Skin of body (tissue), 1 donor: ENCODE measurements at regions not wholly inside any gene's neighbourhood (a gene's known extent, or its start where the extent isn't known, plus 50 kb on each side); places are given as distances from the start of the nearest gene placed in this dataset.
"Not testable (repeated sequence)": the region's sequence is repeated elsewhere in the genome, so short reads cannot be mapped to it uniquely, and the experiment has no call there.

Experiments used
- DNase-seq: peaks from one replicate; lab custom pipeline; 2025; lab: John Stamatoyannopoulos, UW

DNA sequence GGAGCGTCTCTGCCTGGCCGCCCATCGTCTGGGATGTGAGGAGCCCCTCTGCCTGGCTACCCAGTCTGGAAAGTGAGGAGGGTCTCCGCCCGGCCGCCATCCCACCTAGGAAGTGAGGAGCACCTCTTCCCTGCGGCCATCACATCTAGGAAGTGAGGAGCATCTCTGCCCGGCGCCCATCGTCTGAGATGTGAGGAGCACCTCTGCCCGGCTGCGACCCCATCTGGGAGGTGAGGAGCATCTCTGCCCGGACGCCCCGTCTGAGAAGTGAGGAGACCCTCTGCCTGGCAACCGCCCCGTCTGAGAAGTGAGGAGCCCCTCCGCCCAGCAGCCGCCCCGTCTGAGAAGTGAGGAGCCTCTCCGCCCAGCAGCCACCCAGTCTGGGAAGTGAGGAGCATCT lies 84.5 kb downstream of the IDS start:
- DNase-seq, result not testable (repeated sequence)

DNA sequence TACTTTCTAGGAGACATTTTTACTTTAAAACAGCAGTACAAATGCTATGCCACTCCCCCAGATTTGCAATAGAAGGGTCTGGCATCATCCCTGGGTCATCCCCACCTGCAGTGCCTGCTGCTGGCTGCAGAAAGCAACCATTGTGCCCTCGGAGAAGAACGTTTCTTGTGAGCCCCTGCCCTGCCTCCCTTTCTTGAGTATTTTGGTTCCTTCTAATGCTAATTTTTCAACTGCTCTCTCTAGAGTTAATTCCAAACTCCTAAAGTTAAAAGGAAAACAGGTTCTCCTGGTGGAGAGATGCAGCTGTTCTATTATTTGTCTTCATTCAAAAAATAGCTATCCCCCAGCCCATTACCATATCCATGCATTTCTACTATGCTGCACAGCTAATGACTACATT lies 107.1 kb downstream of the IDS start:
- DNase-seq, result no peak

DNA sequence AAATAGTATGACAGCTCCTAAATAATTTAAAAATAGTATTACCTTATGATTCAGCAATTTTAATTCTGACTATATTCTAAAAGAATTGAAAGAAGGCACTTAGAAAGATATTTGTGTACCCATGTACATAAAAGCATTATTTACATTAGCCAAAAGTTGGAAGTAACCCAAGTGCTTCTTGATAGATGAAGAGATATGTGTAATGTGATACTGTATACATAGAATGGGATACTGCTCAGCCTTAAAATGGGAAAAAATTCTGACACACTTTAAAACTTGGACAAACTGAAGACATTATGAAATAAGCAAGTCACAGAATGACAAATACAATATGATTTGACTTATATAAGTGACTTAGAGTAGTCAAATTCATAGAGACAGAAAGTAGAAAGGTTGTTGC lies 112.2 kb downstream of the IDS start:
- no peak for DNase-seq

DNA sequence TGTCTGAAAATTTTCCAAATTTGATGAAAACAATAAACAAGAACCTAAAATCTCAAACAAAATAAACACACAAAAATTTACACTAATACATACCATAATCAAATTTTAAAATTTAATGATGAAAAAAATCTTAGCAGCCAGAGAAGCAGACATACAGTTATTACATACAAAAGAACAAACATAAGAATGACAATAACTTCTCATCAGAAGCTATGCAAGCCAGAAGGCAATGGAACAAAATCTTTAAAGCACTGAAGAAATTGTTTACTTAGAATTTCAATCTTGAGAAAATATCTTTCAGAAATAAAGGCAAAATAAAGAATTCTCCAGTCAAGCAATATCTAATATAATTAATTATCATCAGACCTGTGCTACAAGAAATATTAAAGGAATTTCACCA lies 121.3 kb downstream of the IDS start:
- DNase-seq, result no peak

DNA sequence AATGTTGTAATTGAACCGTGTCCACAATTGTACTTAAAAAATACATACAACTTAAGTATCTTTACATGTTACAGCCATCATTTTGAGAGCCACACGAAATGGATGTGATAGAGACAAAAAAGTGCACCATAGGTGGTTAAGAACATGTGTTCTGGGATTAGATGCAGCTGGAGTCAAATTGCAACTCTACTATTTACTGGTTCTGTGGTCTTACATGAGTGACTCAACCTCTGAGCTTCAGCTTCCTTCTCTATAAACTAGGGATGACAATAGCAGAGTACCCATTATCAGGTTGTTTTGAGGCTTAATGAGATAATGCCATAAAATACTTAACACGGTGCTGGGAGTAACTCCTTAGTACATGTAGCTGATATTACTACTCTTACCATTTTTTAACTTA lies 130.4 kb downstream of the IDS start:
- DNase-seq, result no peak

DNA sequence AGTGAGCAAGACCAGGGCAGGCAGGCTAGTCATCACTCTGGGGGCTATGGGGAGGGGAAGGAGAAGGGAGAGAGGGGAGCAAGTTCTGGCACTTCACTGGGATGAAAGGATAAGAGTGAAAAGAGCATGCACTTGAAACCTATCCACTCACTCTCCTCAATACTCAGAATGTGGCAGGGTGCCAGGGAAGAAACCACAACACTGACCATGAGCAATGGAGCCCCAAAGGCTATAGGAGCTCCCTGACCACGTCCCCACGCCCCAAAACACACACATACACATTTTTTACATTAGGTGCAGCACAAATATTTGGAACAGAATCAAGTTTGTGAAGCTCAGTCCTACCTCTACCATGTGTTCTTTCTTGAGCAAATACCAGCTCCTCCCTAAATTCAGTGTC lies 132.2 kb downstream of the IDS start:
- DNase-seq, result no peak

DNA sequence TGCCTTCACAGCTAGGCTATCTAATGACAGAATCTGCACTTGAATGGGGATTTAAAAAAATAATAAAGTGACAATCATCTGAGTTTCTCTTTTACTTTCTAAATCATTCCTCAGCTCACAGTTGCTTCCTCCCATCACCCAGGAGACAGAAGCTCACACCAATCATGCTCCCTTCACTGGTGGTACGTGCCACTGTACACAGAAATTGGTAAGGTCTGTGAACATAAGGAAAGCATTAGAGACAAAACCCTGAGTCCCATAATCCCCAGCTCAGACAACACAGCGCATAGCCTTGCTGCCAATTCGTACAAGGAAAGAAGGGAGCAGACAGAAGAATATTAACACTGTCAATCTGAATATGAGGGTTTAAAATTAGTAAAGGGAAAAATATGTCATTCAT lies 133.1 kb downstream of the IDS start:
- DNase-seq, result peak; percentile 2

DNA sequence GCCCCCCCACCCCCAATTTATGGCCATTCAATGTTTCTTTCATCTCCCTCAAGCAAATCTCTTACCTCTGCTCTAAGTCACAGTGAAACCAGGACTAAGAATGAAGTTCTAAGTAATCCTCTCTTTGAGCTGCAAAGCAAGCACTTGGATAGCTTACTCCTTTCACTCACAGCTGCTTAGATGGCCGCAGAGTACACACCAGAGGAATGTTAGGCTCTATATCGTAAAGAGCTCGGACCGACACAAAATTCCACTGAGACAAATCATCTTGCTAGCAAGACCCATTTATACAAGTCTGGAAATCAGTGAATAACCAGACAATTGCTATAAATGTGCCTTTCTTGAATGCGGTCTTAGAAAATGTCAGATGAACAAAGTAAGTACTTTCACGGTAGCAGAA lies 135.0 kb downstream of the IDS start:
- no peak for DNase-seq

DNA sequence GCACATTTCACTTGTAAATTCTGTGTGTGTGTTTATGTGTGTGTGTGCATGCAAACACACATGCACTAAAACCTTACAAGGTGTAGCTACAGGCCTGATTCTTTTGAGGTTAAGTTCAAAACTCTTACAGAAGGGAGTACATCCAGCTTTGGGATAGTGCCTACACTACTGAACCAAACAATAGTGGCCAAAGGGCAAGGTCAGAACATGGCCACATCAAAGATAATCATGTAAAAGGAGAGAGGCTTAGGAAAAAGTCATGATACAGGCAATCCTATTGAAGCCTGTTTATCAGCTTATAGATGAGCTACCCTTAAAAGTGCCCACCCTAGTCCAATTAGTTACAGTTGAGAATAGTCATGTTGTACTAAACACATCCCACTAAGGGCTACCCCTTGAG lies 139.6 kb downstream of the IDS start:
- DNase-seq, result no peak

DNA sequence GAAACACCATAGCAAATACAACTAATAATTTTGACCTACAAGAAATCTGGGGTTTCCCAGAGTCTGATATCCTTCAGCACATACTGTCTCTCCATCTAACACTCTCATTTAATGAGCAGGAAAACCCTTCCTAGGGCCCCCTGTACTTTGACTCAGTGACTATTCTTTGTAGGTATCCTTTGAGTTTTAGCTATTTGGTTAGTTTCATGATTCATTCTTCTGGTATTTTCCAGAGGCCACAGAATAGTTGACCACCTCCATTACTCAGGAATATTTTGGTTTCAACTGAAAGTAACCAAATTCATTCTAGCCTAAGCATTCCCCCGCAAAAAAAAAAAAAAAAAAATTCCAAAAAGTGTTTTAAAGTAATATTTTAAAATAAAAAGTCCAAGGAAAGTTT lies 140.0 kb downstream of the IDS start:
- no peak for DNase-seq

DNA sequence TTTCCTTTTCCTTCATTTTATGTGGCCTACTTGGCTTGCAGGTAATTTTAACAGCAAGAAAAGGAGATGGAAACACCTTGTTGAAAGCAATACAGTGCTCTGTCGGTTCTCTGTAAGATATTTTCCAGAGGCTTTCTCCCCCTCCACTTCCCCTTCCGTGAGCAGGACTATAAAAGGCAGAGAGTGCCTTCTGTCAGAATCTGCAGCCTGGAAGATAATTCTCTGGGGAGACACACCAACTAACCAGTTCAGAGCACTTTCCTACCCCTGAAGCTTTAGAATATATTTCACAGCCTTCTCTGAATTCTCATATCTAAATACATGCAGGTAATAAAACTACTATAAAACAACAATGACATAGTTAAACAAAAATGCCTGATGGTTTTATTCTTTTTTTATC lies 141.1 kb downstream of the IDS start:
- no peak for DNase-seq

DNA sequence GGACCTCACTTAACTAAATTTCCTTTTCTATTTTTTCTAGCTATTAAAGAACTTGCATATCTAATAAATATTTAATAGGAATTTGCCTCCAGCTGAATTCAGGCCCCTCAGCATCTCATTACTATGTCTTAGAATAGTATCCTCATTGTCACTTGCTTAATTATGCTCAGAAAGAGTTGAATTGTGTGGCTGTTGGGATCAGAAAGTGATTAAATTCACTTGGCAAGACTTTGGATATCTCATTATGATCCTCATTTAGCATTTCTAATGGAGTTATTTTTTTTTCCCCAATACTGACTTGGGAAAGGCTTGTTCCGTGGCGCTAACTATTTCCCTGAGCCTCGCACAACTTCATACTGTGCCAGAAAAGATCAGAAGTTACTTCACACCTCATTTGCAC lies 158.8 kb downstream of the IDS start:
- DNase-seq, result no peak

DNA sequence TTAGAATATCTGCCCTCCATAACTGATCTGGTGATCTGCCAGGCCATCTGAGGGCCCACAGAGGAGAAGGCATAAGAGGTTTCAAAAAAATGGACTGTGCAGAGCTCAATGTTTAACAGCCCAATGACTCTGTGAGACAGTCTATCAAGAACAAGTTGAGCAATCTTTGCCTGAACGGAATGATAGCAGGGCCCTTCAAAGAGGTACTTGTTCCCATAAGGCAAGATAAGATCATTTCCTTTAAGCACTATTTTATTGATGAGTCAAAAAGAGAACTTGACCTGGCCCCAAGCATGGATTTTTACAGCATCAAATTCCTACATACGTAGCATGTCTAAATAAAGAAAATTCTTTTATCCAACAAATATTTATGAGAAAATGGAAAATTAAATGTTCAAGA lies 182.8 kb downstream of the IDS start:
- DNase-seq, result no peak

DNA sequence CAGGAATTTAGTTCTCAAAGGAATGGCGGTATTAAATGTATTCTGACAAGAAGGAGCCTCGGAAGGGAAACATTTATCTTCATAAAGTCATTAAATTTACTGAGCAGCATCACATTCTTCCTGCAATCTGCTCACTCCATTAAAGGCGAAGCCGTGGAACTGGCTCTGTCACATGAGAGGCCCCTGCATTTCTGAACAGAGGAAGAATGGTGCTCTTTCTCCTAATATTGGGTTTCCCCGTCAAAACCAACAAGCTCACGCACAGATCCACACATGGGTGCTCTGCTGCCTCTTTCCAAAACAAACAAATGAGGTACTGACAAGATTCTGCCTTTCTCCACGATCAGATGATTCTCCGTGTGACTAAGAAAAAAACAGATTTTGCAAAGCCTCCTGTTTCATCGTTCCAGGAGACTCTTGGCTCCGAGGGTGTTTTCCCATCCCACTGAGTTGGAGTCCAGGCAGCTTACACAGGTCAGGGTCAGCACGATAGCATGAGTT lies 191.2 kb downstream of the IDS start:
- peak; percentile 1 for DNase-seq

DNA sequence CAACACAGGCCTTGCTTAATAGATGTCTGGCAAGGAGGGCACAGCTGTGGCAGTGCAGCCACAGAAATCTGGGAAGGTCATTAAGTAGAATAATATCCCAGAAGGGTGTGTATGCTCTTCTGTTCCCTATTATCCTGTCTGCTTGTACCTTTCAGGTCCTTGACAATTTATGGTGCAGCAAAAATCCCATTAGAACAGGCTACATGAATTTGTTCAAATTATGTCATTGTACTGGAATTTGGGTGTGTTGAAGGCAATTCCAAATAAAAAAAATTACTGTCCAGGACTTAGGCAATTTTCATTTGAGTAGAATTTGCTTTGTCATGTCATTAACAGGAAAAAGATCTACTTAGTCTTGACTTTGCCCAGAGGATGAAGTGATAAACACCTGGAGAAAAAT lies 192.1 kb downstream of the IDS start:
- DNase-seq, result peak; percentile 0

DNA sequence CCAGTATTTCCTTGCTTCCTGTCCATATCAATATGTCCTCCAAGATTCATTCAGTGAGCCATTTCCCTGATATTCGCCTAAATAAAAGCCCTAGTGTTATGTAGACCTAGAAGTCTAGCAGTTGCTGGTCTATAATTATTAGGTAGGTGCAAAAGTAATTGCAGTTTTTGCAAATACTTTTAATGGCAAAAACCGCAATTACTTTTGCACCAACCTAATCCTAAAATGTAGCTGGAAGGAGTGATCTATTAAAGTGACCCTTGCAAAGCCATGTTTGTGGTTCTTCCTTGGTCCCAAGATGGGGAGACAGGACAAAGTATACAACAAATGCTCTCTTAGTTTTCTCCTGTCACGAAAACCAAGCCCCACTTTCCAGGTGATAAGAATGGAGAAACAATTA lies 193.0 kb downstream of the IDS start:
- DNase-seq, result no peak

DNA sequence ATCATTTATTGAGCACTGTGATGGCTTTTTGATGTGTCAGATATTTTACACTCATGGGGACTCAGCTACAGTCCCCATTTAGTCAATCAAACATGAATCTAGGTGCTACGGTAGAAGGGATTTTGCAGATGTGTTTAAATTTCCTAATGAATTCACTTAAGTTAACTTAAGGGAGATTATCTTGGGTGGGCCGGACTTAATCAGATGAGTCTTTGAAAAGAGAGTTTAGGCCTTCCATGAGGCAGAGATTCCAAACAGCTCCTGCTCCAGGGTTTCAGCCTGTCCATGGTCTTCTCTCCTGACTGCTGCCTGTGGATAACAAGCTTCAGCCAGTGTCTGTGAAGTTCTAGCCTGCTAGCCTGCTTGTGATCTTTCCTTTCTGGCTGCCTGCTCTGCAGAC lies 202.4 kb downstream of the IDS start:
- no peak for DNase-seq

DNA sequence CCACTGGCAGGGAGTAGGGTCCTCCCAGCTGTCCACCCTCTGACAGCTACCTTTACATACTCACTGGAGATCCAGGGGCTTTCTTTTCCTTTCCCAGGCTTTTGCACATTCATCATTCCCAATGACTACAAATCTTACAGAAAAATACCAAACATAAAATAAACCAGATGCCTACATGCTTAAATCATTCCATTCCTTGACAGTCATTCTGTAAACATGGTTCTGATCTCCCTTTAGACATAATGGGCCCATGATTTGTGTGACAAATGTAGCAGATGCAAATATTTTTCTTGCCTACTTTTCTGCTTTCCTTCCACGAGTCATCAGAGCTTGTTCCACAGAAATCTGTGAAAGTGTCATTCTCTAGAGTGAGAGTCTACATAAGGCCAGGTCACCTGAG lies 207.0 kb downstream of the IDS start:
- peak; percentile 15 for DNase-seq

DNA sequence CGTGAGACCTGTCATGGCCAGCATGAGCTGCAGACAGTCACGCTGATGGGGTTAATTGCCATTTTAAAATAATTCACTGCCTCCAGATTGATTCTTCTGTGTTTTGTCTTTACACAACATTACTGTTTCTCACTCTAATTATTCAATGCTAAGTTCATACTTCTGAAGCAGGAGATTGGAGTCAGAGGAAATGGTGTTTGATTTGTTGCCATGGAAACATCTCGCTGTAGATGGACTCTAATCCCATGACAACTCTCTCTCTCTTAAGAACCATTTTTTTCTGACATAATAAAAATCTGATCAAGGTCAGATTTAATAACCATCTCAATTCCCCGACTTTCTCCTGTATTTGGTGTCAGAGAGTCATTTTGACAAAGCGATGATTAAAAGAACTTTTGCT lies 209.0 kb downstream of the IDS start:
- DNase-seq, result no peak

DNA sequence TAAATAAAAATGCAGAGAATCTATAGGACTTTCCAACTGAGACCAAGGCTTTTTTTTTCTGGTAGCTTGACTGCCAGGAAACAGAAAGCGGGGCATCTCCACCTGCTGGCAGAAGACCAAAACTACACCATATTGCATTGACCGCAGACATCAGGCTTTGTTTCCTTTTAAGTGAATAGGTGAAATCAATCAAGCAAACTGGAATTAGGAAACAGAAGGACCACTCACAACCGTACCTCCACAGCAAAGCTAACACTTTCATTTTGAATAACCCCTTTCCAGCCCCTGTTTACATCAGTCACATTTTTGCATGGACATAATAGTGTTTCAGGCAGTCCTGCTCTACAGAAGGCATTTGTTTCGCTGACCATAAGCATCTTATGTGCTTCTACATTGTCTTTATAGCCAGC lies 218.2 kb downstream of the IDS start:
- no peak for DNase-seq

DNA sequence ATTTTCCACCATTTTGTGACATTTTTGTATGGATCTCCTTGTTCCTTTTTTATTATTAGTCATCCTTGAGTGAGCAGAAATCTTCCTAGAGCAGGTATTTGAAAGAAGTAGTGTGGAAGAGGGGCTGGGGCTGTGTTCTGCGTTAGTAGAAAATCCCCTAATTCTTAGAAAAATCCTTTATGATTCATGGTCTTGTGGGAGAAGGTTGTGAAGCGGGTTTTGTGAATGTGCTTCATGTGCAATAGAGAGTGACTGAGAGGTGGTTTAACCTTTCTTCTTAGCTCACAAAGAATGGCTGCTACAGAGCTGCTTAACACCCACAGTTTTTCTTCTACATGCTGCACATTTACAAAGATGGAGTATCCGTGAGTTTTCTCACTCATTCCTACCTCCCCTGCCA lies 220.5 kb downstream of the IDS start:
- no peak for DNase-seq

DNA sequence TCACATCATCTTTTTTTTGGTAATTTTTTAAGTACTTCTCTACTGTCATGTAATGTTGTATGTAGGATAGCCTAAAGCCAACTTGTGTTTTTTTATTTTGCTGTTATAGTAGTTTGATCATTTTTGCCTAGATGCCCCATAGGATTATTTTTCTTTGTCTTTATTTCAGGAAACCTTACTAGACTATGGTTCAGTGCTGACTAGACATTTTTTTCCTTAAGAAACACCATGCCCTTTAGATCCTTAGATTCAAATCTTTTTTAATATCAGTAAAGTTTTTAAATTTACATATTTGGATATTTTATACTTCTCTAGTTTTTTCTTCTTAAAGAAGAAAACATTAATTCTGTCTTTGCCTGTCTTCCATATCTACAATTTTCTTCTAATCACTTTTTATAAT lies 221.3 kb downstream of the IDS start:
- no peak for DNase-seq

DNA sequence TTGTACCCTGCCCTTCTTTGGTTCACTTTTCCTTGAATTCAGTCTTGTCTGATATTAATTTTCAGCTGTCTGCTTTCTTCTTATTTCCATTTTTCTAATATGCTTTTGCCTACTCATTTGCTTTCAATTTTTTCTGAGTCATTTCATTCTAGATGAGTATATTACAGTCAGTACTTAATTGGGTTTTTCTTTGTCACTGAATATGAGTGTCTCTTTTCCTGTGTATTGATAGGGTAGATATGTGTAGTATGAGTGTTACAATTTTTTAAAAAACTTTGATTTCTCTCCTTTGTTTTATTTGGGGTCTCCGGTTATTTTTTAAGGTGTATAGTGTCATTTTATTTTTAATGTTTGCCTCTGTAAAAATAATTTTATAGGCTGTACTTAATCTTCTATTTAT lies 222.2 kb downstream of the IDS start:
- DNase-seq, result no peak

DNA sequence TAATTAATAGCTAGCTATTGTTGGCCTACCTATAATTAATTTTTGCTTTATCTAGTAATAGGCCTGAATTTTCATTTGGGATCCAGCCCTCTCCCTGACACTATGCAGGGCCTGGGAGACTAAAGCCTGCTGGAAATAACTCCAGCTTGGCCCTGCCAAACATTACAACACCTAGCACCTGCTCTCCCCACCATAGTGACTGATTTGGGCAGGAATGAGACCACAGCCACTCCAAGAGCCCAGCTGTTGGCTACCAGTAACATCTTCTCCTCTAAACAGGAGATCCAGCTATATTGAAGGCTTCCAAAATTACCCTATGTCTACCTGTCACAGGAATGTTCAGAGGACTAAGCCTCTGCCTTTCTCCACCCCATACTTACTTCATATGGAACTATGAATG lies 225.1 kb downstream of the IDS start:
- no peak for DNase-seq

DNA sequence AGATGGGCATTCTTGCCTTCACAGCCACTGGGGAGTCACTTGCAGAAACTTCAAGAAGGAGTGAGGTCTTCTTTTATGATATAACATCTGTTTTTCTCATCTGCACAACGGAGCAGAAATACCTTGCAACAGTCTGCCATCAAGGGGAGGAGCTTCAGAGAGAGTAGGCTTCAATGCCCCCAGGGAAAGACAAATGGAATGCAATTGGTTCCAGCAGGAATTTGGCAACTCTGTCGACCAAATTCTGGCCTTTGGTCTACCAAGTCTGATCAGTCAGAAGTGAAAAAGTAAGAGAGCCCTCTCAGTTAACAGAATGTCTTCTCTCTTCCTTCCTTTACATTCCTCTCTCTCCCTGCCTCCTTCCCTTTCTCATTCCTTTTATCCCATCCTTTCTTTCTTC lies 229.3 kb downstream of the IDS start:
- DNase-seq, result no peak
